ENCODE measurements at regions not wholly inside any gene's neighbourhood (a gene's known extent, or its start where the extent isn't known, plus 50 kb on each side); places are given as distances from the start of the nearest gene placed in this dataset.
"Not testable (repeated sequence)": the region's sequence is repeated elsewhere in the genome, so short reads cannot be mapped to it uniquely, and the experiment has no call there.

GRCh38 chr4:31022702-31023101, 302.5 kb downstream of the PCDH7 start:
- Histone ChIP-seq H3K9me3 (no peaks in the 10 kb centered on the region), H3K27ac (no peak overlapping the region), H3K27me3 (no peaks in the 10 kb centered on the region), H3K4me1 (no peaks in the 10 kb centered on the region), H3K36me3 (no peaks in the 10 kb centered on the region), H3K4me3 (no peak overlapping the region)
- intact Hi-C loops (cut with DNase I), result no loop called here
- DNase-seq, result no peak
- WGBS (ENCODE audit: insufficient coverage, low coverage, low lambda C conversion rate, missing lambda C conversion rate), result 61% methylated on average over 5 of the region's 5 CpGs
- no peak for TF ChIP-seq POLR2A (IDR thresholded peaks at IDR 0.05)
- TF ChIP-seq CTCF (IDR thresholded peaks at IDR 0.05), result no peak
- ATAC-seq, result no peak

- ATAC-seq (no peak), DNase-seq (no peak)
- no peak overlapping the region for H3K27ac ChIP-seq
- H3K4me3 ChIP-seq, result no peak overlapping the region
- intact Hi-C loops (cut with DNase I), result no loop called here
- no peaks in the 10 kb centered on the region for H3K9me3 ChIP-seq
- TF ChIP-seq CTCF (IDR thresholded peaks at IDR 0.05) (no peak), POLR2A (IDR thresholded peaks at IDR 0.05) (no peak)
- WGBS (ENCODE audit: insufficient coverage, low coverage, low lambda C conversion rate, missing lambda C conversion rate), result 32% methylated on average over 2 of the region's 2 CpGs
- H3K27me3 ChIP-seq, result no peaks in the 10 kb centered on the region
- H3K4me1 ChIP-seq, result no peaks in the 10 kb centered on the region
- H3K36me3 ChIP-seq, result no peaks in the 10 kb centered on the region
These were observed 302.9 kb downstream of the PCDH7 start for GRCh38 chr4:31023109-31023508.

GRCh38 chr4:31023742-31024141, 303.6 kb downstream of the PCDH7 start:
- intact Hi-C loops (cut with DNase I), result no loop called here
- no peaks in the 10 kb centered on the region for H3K27me3 ChIP-seq
- TF ChIP-seq CTCF (IDR thresholded peaks at IDR 0.05), result no peak
- TF ChIP-seq POLR2A (IDR thresholded peaks at IDR 0.05), result no peak

GRCh38 chr4:31024781-31025180, 304.6 kb downstream of the PCDH7 start:
- H3K4me3 ChIP-seq; intact Hi-C loops (cut with DNase I); H3K36me3 ChIP-seq; H3K9me3 ChIP-seq; H3K27me3 ChIP-seq; H3K4me1 ChIP-seq; ATAC-seq; H3K27ac ChIP-seq; DNase-seq: not testable (repeated sequence)
- 71% methylated on average over 12 of the region's 12 CpGs for WGBS (ENCODE audit: insufficient coverage, low coverage, low lambda C conversion rate, missing lambda C conversion rate)

More at GRCh38 chr4:31023742-31024141, 303.6 kb downstream of the PCDH7 start:
- ATAC-seq (no peak), DNase-seq (no peak)
- WGBS (ENCODE audit: insufficient coverage, low coverage, low lambda C conversion rate, missing lambda C conversion rate), result 20% methylated on average over 2 of the region's 2 CpGs
- H3K4me1 ChIP-seq, result no peaks in the 10 kb centered on the region
- H3K36me3 ChIP-seq, result no peaks in the 10 kb centered on the region
- no peak overlapping the region for H3K4me3 ChIP-seq
- no peak overlapping the region for H3K27ac ChIP-seq
- H3K9me3 ChIP-seq, result no peaks in the 10 kb centered on the region

- Histone ChIP-seq H3K4me3 (no peak overlapping the region), H3K27ac (no peak overlapping the region), H3K36me3 (no peaks in the 10 kb centered on the region), H3K9me3 (no peaks in the 10 kb centered on the region), H3K4me1 (no peaks in the 10 kb centered on the region), H3K27me3 (no peaks in the 10 kb centered on the region)
- TF ChIP-seq POLR2A (IDR thresholded peaks at IDR 0.05) (no peak), CTCF (IDR thresholded peaks at IDR 0.05) (no peak)
- DNase-seq (no peak), ATAC-seq (no peak)
- intact Hi-C loops (cut with DNase I), result no loop called here
- 67% methylated on average over 5 of the region's 5 CpGs for WGBS (ENCODE audit: insufficient coverage, low coverage, low lambda C conversion rate, missing lambda C conversion rate)
These were observed 306.1 kb downstream of the PCDH7 start for GRCh38 chr4:31026256-31026655.

Measured in right lobe of liver (tissue), 6 donors.